K562 (cell line): ENCODE measurements at regions not wholly inside any gene's neighbourhood (a gene's known extent, or its start where the extent isn't known, plus 50 kb on each side); places are given as distances from the start of the nearest gene placed in this dataset.

ENCODE experiments used
- ATAC-seq: fragments of 200-7000 bp; cut with Tn5 transposase; 3 replicates; pipeline ENCODE4 v1.9.1; 2020; ENCODE audit warnings: moderate library complexity
- BruUV-seq: library from RNA; stranded (reverse); fragments of 400-500 nt; replicated peaks from 2 replicates; lab custom pipeline; 2021; lab: Mats Ljungman, UMichigan
- CTCF ChIA-PET: fragments of 300-600 bp; formaldehyde crosslinking; extraction: SDS; loops from one replicate; lab custom pipeline; 2021; ENCODE audit warnings: low intra/inter-chr PET ratio; lab: Yijun Ruan, JAX
- POLR2A ChIA-PET: fragments of 300-600, 350-650 bp; sonication (Branson Sonifier 250); formaldehyde crosslinking; extraction: SDS; loops from one replicate; lab custom pipeline; 2021; ENCODE audit warnings: antibody characterized with exemption, inconsistent platforms; lab: Yijun Ruan, JAX
- DNase-seq, 4 experiments: peaks; one replicate each; pipeline versions ENCODE4 v3.0.0 to v3.0.0-alpha.2; 2011 to 2018; ENCODE audit warnings: low spot score in 3 of 4, mixed read lengths in 3 of 4; ENCODE audit errors: extremely low read depth in 1 of 4
- FAIRE-seq: peaks from 2 replicates; lab custom pipeline; 2011; peaks lifted over from hg19 to GRCh38; lab: Jason Lieb, UNC
- H2AFZ ChIP-seq: 2 replicates; pipeline ENCODE4 v1.6.0; 2011; ENCODE audit warnings: low read depth, low read length, control low read depth, inconsistent platforms
- H3K27ac ChIP-seq: fragments of 200-600 bp; 3 replicates; pipeline ENCODE4 v1.8.0; 2011; ENCODE audit warnings: low read depth, mild to moderate bottlenecking, control low read depth, inconsistent platforms, low read length, moderate library complexity, mixed read lengths; ENCODE audit errors: extremely low read depth
- H3K27me3 ChIP-seq, 2 experiments: fragments of 300-600 bp in 1 of 2; 2 replicates in 1 of 2; 3 replicates in 1 of 2; pipeline versions ENCODE4 v1.6.0 to v1.8.0; 2011; ENCODE audit warnings: inconsistent platforms in 2 of 2, low read length in 2 of 2, mild to moderate bottlenecking in 1 of 2, mixed read lengths in 1 of 2, moderate library complexity in 1 of 2; ENCODE audit not compliant: control insufficient read depth in 2 of 2, insufficient read depth in 2 of 2
- H3K36me3 ChIP-seq: fragments of 300-600 bp; 3 replicates; pipeline ENCODE4 v1.8.0; 2011; ENCODE audit warnings: mild to moderate bottlenecking, low read length, inconsistent platforms; ENCODE audit not compliant: control insufficient read depth, insufficient read depth
- H3K4me1 ChIP-seq, 2 experiments: fragments of 200-600 bp in 1 of 2; replicated peaks in 1 of 2; 2 replicates in 1 of 2; 3 replicates in 1 of 2; pipeline versions ENCODE4 v1.5.1 to v1.8.0; 2011; ENCODE audit warnings: inconsistent platforms in 2 of 2, low read length in 2 of 2, mild to moderate bottlenecking in 1 of 2, mixed read lengths in 1 of 2, moderate library complexity in 1 of 2; ENCODE audit not compliant: control insufficient read depth in 2 of 2, insufficient read depth in 2 of 2
- H3K4me2 ChIP-seq: 2 replicates; pipeline ENCODE4 v1.6.1; 2011; ENCODE audit warnings: low read length, control low read depth, inconsistent platforms, mixed read lengths; ENCODE audit not compliant: insufficient read depth
- H3K4me3 ChIP-seq: fragments of 200-600 bp; sonication (generic), shearing (Covaris generic); 2 replicates; pipeline ENCODE4 v1.5.1; 2016; ENCODE audit warnings: control low read depth, inconsistent platforms
- H3K79me2 ChIP-seq: fragments of 200-600 bp; 3 replicates; pipeline ENCODE4 v1.8.0; 2011; ENCODE audit warnings: low read length, inconsistent platforms; ENCODE audit not compliant: control insufficient read depth, insufficient read depth
- H3K9ac ChIP-seq, 2 experiments: 2 replicates each; pipeline versions ENCODE4 v1.6.0 to v1.6.1; 2011; ENCODE audit warnings: low read depth in 2 of 2, low read length in 2 of 2, control low read depth in 1 of 2, inconsistent platforms in 1 of 2, mild to moderate bottlenecking in 1 of 2, mixed read lengths in 1 of 2; ENCODE audit not compliant: insufficient read depth in 1 of 2
- H3K9me1 ChIP-seq: one replicate; pipeline ENCODE4 v1.6.0; 2011; ENCODE audit warnings: inconsistent platforms, mild to moderate bottlenecking, low read length, moderate library complexity; ENCODE audit not compliant: control insufficient read depth, insufficient read depth
- H3K9me3 ChIP-seq: replicated peaks from 2 replicates; pipeline ENCODE4 v1.5.1; 2011; ENCODE audit warnings: low read depth, low read length, inconsistent platforms; ENCODE audit not compliant: control insufficient read depth, insufficient read depth
- H4K20me1 ChIP-seq: replicated peaks from 2 replicates; pipeline ENCODE4 v1.6.1; 2011; ENCODE audit warnings: low read length, inconsistent platforms, mixed read lengths; ENCODE audit not compliant: control insufficient read depth, insufficient read depth
- ARHGAP35 ChIP-seq: fragments of 450-650 bp; IDR thresholded peaks from 2 replicates; pipeline ENCODE4 v1.6.1; 2018; ENCODE audit not compliant: partially characterized antibody
- CBX5 ChIP-seq: IDR thresholded peaks from 2 replicates; pipeline ENCODE4 v1.6.1; 2014; ENCODE audit warnings: low read depth, borderline replicate concordance
- CC2D1A ChIP-seq: fragments of 450-650 bp; IDR thresholded peaks from 2 replicates; pipeline ENCODE4 v1.6.1; 2017; ENCODE audit warnings: mild to moderate bottlenecking
- DACH1 ChIP-seq: fragments of 450-650 bp; IDR thresholded peaks from 2 replicates; pipeline ENCODE4 v1.6.1; 2018; ENCODE audit not compliant: partially characterized antibody
- RBM39 ChIP-seq: fragments of 200-400 bp; formaldehyde crosslinking; optimal IDR thresholded peaks from 2 replicates; pipeline ENCODE3; 2018; ENCODE audit warnings: low read depth, low read length
- SOX6 ChIP-seq: fragments of 450-650 bp; IDR thresholded peaks from 2 replicates; pipeline ENCODE4 v1.6.1; 2014; ENCODE audit warnings: mild to moderate bottlenecking
- SRSF9 ChIP-seq: fragments of 200-400 bp; formaldehyde crosslinking; IDR thresholded peaks from 2 replicates; pipeline ENCODE4 v1.6.1; 2017; ENCODE audit warnings: low read depth, low read length, borderline replicate concordance
- ZNF212 ChIP-seq: fragments of 450-650 bp; formaldehyde crosslinking; IDR thresholded peaks from 2 replicates; pipeline ENCODE4 v1.4.0; 2020; ENCODE audit warnings: mild to moderate bottlenecking
- ZNF75A ChIP-seq: fragments of 450-650 bp; formaldehyde crosslinking; IDR thresholded peaks from 2 replicates; pipeline ENCODE4 v1.4.0; 2020; ENCODE audit warnings: mild to moderate bottlenecking
- ZSCAN32 ChIP-seq: fragments of 450-650 bp; formaldehyde crosslinking; IDR thresholded peaks from 2 replicates; pipeline ENCODE4 v1.4.0; 2020; ENCODE audit warnings: mild to moderate bottlenecking, moderate library complexity
- WGBS: fragments of 100-300 bp; shearing (Covaris generic); methylation state at CpG from one replicate; pipeline ENCODE4 v1.1.6; 2016; ENCODE audit warnings: low coverage, mixed read lengths; ENCODE audit not compliant: insufficient coverage; ENCODE audit errors: missing lambda C conversion rate; 5-methylcytosine and 5-hydroxymethylcytosine counted together
- in situ Hi-C: fragments of 300-500 bp; cut with MboI; formaldehyde crosslinking; loops from 4 replicates; pipeline ENCODE4 v1.15.0; 2018; ENCODE audit warnings: inconsistent platforms, mixed read lengths
- intact Hi-C: fragments of 100-400 bp; cut with micrococcal nuclease; formaldehyde crosslinking; loops from 2 replicates; pipeline ENCODE4 v1.14.2; 2022

DNA sequence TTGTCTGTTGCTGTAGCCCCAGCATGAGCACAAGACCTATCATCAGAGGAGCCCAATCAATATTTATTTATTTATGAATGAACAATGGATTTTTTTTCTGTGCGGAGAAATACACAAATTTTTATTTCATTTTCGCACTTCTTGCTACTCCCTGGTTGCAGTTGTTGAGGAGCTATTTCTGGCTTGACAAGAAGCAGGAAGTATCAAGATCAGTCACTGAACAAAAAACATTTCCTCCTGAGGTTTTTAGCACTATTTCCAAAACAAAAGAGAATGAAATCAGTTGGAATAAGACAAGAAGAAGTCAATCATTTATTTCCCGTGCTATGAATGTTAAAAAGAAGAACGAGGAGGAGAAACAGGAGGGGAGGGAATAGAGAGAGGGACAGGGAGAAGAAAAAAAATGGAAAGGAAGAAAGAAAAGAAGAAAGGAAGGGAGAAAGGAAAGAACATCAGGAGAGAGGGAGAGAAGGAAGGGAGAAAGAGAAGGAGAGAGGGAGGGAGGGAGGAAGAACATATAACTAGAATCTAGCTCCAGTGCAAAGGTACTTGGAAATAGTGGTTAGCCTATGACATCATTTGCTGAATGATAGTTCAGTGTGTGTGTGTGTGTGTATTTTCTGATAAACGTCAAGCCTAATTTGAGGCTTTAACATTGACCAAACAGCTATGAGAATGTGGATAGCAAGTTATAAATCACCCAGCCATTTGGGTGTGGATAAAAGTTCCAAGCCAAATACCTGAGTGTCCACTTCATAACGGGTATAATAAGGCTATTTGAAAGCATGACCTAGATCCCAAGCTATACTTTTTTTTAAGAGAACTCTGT, 586.0 kb downstream of the EBF1 start:
- Histone ChIP-seq H3K4me3 (no peak overlapping the region), H3K27me3 (no peaks in the 10 kb centered on the region), H3K36me3 (no peaks in the 10 kb centered on the region), H2AFZ (no peak overlapping the region), H3K4me1 (no peaks in the 10 kb centered on the region), H3K27ac (no peak overlapping the region), H3K9me1 (no peaks in the 10 kb centered on the region), H3K9me3 (no peaks in the 10 kb centered on the region), H3K9ac (no peak overlapping the region), H3K4me2 (no peak overlapping the region), H3K79me2 (no peaks in the 10 kb centered on the region), H4K20me1 (no peaks in the 10 kb centered on the region)
- DNase-seq = no peak
- TF ChIP-seq SOX6 (no peak), DACH1 (no peak), ARHGAP35 (no peak), ZSCAN32 (no peak), RBM39 (no peak), ZNF212 (CRISPR knock-in tag) (no peak), SRSF9 (no peak), CC2D1A (no peak), ZNF75A (no peak), CBX5 (no peak)
- ChIA-PET POLR2A (interaction anchor here (0.6 kb wide), 1 partner anchor 147 kb away, joined by 3 read pairs; no protein-coding TSS in a partner anchor), CTCF (no interaction called here)
- WGBS = 3% methylated on average over 6 of the region's 6 CpGs
- in situ Hi-C loops (no loop called here), intact Hi-C loops (no loop called here)
- ATAC-seq = no peak
- FAIRE-seq = no peak
- BruUV-seq = no TSS peak
